Aorta (tissue), 5 donors: ENCODE measurements at regions not wholly inside any gene's neighbourhood (a gene's known extent, or its start where the extent isn't known, plus 50 kb on each side); places are given as distances from the start of the nearest gene placed in this dataset.
A peak's percentile ranks its signal among the peaks of the same experiment; 100 is the strongest.
"Not testable (repeated sequence)": the region's sequence is repeated elsewhere in the genome, so short reads cannot be mapped to it uniquely, and the experiment has no call there.

ENCODE experiments used
- ATAC-seq: fragments of 200-7000 bp; cut with Tn5 transposase; one replicate; pipeline ENCODE4 v1.9.1; 2022; ENCODE audit warnings: moderate library complexity; ENCODE audit not compliant: low FRiP score
- DNase-seq, 2 donors: peaks; one replicate each; pipeline ENCODE4 v3.0.0-alpha.2; 2020
- H3K27ac ChIP-seq, 2 donors: one replicate each; pipeline ENCODE4 v1.5.1; 2013; ENCODE audit warnings: low read length in 2 of 2, mild to moderate bottlenecking in 2 of 2, moderate library complexity in 2 of 2, control low read depth in 1 of 2, inconsistent platforms in 1 of 2, low read depth in 1 of 2
- H3K27me3 ChIP-seq, 2 donors: one replicate each; pipeline ENCODE4 v1.6.1; 2013; ENCODE audit warnings: control low read depth in 1 of 2, low read length in 1 of 2, mild to moderate bottlenecking in 1 of 2, moderate library complexity in 1 of 2; ENCODE audit not compliant: insufficient read depth in 2 of 2, control insufficient read depth in 1 of 2
- H3K36me3 ChIP-seq, 2 donors: one replicate each; pipeline ENCODE4 v1.6.1; 2013; ENCODE audit warnings: control low read depth in 1 of 2, low read length in 1 of 2, mild to moderate bottlenecking in 1 of 2; ENCODE audit not compliant: insufficient read depth in 2 of 2, control insufficient read depth in 1 of 2
- H3K4me1 ChIP-seq, 2 donors: one replicate each; pipeline ENCODE4 v1.6.1; 2013; ENCODE audit warnings: low read length in 2 of 2, control low read depth in 1 of 2, mild to moderate bottlenecking in 1 of 2, moderate library complexity in 1 of 2; ENCODE audit not compliant: insufficient read depth in 2 of 2, control insufficient read depth in 1 of 2
- H3K4me3 ChIP-seq, 2 donors: one replicate each; pipeline ENCODE4 v1.5.1; 2013; ENCODE audit warnings: low read length in 2 of 2, control low read depth in 1 of 2, mild to moderate bottlenecking in 1 of 2
- H3K9me3 ChIP-seq: one replicate; pipeline ENCODE4 v1.6.1; 2013; ENCODE audit warnings: mild to moderate bottlenecking, low read length; ENCODE audit not compliant: control insufficient read depth
- WGBS, 2 donors: extraction: QIAGEN DNeasy Blood & Tissue Kit; methylation state at CpG; one replicate each; pipeline ENCODE4 v1.1.7; 2013; 5-methylcytosine and 5-hydroxymethylcytosine counted together
- intact Hi-C, 2 donors: fragments of 100-400 bp; cut with DNase I; formaldehyde crosslinking; loops; one replicate each; pipeline versions ENCODE4 v1.14.2 to v1.15.0; 2022
- donor health status: healthy with polysubstance abuse.
- donor health status: Bipolar disorder and iron deficiency.
- donor health status: DM: no; HTN: no; CAD: no.
- donor health status: DM: no; HTN: no; CAD: no.
- donor health status: DM: yes; HTN: yes; CAD: no.

DNA sequence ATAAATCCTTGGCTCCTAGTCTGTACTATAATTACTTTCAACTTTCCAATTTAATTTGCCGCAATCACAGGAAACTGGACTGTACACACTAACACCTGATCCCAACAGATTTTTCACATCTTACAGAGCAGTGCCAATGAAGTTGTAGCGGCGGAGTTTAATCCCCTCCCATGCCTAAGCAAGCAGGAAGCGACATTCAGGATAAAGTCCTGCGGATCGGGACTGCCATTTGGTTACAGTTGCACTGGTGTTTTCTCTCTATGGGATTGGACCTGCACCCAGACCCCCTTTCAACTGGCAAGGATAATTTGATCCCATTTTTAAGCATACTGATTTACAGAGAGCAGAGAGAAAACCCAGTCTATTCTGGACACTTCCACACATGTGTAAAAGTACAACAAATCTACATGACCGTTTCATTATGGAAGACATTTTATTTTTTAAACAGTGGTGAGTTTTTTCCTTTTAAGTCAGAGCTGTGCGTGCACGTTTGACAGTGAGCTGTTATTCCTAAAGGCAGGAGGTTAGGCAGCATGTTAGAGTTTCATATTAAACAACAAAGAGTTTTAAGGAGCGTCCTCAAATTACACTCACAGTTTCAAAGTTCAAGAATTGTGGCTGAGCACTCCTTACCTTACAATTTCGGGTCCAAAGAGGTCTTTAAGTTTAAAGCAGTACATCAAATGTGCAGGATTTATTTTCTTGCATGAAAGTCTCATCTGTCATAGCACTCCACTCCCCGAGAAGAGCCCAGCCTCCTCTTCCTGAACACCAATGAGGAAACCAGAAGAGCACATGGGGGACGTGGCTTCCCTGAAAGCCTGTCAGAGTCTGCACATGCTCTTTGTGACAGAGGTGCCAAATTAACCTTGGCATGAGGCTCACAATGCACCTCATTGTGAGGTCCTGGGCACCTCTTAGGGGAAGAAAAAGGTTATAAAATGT lies 141.6 kb upstream of the RFC3 start:
- peak; percentile 81 for ATAC-seq
- H3K9me3 ChIP-seq, result no peaks in the 10 kb centered on the region
- intact Hi-C loops, result no loop called here
- DNase-seq, result peak in 1 of 2 donors; percentile 51
- H3K36me3 ChIP-seq, result no peaks in the 10 kb centered on the region
- H3K27ac ChIP-seq, result no peak overlapping the region
- no peaks in the 10 kb centered on the region for H3K27me3 ChIP-seq
- no peaks in the 10 kb centered on the region for H3K4me1 ChIP-seq
- peak overlapping the region; percentile 73 to 92 for H3K4me3 ChIP-seq
- 5 to 7% methylated on average over 13 of the region's 13 CpGs for WGBS, 2 donors

DNA sequence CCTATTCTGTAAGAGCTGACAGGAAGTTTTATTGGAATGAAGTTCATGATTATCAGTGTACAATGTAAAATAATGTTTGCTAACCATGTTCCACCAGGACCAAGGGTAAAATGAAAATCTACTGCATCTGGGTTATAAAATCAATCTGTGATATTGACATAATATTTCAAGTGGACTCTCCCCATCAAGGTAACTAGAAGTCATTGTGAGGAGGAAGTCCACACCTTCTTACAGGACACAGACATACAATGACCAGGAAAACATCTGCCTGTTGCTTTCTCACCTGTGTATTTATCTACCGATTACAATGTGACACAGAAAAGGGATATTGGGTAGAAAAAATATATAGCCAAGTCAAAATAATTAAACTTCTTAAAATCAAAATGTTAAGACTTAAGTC lies 140.7 kb upstream of the RFC3 start:
- ATAC-seq, result no peak
- Histone ChIP-seq H3K4me3 (no peak overlapping the region), H3K27me3 (no peaks in the 10 kb centered on the region), H3K36me3 (no peaks in the 10 kb centered on the region), H3K9me3 (no peaks in the 10 kb centered on the region), H3K27ac (no peak overlapping the region), H3K4me1 (no peaks in the 10 kb centered on the region)
- WGBS, 2 donors, result 81 to 86% methylated on average over 1 of the region's 1 CpG
- DNase-seq, result no peak
- intact Hi-C loops, result no loop called here

DNA sequence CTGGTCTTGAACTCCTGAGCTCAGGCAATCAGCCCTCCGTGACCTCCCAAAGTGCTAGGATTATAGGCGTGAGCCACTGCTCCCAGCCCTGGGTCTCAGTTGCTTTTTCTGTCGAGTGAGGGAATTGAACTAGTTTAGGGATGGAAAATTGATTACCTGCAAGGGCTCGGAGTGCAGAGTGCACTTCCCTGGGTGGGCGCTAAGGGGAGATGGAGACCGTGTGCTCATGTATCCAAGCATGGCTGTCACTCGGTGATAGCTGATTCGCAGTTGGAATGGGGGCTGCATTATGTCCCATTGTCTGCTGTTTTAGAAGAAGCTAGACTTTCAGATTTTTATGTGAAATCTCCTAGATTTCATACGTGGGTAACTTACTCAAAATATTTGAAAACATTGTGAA lies 139.9 kb upstream of the RFC3 start:
- 85 to 86% methylated on average over 9 of the region's 9 CpGs for WGBS, 2 donors
- H3K4me3 ChIP-seq, result no peak overlapping the region
- H3K36me3 ChIP-seq, result no peaks in the 10 kb centered on the region
- no peaks in the 10 kb centered on the region for H3K9me3 ChIP-seq
- no peak for ATAC-seq
- H3K27me3 ChIP-seq, result no peaks in the 10 kb centered on the region
- DNase-seq, result no peak
- no peak overlapping the region for H3K27ac ChIP-seq
- no peaks in the 10 kb centered on the region for H3K4me1 ChIP-seq
- intact Hi-C loops, result no loop called here

DNA sequence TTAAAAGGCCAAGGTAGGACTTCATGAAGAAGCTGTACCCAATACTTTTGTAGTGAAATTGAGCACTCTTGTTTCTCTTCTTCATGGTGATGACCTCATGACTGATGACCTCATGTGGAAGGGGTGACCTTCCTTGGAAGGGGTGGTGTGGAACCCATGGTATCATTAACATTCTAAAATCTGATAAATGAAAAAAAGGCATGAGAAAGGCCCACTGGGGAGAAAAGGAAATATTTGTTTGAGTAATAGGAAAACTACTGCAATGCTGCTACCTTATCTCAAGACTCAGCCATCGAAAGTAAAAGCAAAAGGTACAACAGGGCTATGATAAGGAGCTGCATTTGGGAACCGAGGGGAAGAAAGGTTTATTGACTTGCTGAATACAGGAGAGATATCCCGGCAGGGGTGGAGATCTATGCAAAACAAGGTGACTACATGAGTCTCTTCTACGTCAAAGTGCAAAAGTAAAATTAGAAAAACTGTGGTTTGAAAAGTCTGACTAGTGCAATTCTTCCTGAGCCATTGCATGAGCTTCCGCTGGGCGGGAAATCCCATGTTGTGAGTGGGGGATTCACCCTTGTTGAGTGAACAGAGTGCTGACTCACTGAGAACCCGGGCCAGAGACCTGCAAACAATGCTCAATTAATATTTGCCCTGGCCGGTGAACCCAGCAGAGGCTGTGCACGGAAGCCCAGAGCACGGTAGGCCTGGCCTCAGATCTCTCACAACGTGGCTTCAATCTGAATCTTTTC lies 138.9 kb upstream of the RFC3 start:
- WGBS, 2 donors, result 80 to 82% methylated on average over 11 of the region's 11 CpGs
- Histone ChIP-seq H3K36me3 (no peaks in the 10 kb centered on the region), H3K4me3 (no peak overlapping the region), H3K9me3 (no peaks in the 10 kb centered on the region), H3K27ac (no peak overlapping the region), H3K4me1 (no peaks in the 10 kb centered on the region), H3K27me3 (no peaks in the 10 kb centered on the region)
- ATAC-seq (peak; percentile 75), DNase-seq (peak in 1 of 2 donors; percentile 63)
- intact Hi-C loops, result no loop called here

DNA sequence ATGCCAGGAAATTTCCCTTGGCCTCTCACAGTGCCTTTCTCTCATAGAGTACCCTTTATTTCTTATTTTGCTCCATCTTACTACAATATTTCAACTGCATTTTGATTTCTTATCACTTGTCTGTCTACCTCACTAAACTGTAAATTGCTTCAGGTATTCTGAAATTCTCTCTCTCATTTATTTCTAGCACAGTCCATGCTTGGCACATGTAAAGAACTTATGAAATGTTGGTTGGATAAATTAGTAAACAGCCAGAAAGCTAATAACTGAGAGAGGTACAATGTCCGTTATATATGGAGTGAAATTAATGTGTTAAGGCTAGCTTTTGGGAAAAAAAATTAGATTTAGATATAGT lies 138.3 kb upstream of the RFC3 start:
- no peaks in the 10 kb centered on the region for H3K36me3 ChIP-seq
- intact Hi-C loops, result loop anchor here in 1 of 2 donors (2.0 kb wide), 1 partner anchor 29 kb away; no protein-coding TSS in a partner anchor
- WGBS, 2 donors, result 90 to 93% methylated on average over 1 of the region's 1 CpG
- H3K27me3 ChIP-seq, result no peaks in the 10 kb centered on the region
- ATAC-seq (no peak), DNase-seq (no peak)
- no peak overlapping the region for H3K27ac ChIP-seq
- H3K4me3 ChIP-seq, result no peak overlapping the region
- no peaks in the 10 kb centered on the region for H3K9me3 ChIP-seq
- no peaks in the 10 kb centered on the region for H3K4me1 ChIP-seq

DNA sequence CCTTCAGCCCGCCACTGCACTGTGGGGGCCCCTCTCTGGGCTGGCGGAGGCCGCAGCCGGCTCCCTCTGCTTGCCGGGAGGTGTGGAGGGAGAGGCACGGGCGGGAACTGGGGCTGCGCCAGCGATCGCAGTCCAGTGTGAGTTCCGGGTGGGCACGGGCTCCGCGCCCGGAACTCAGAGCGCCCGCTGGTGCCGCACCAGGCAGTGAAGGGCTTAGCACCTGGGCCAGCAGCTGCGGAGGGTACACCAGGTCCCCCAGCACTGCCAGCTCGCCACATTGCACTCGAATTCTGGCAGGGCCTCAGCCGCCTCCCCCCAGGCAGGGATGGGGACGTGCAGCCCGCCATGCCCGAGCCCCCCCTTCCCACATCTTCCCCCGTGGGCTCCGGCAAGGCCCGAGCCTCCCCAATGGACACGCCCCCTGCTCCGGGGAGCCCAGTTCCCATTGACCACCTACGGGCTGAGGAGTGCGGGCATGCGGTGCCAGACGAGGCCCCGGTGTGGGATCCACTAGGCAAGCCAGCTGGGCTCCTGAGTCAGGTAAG lies 135.9 kb upstream of the RFC3 start:
- no peak for DNase-seq
- no peak for ATAC-seq
- Histone ChIP-seq H3K4me3 (no peak overlapping the region), H3K9me3 (no peaks in the 10 kb centered on the region), H3K27ac (no peak overlapping the region), H3K36me3 (no peaks in the 10 kb centered on the region), H3K4me1 (no peaks in the 10 kb centered on the region), H3K27me3 (no peaks in the 10 kb centered on the region)
- intact Hi-C loops, result no loop called here
- WGBS, 2 donors, result 96 to 97% methylated on average over 35 of the region's 35 CpGs

DNA sequence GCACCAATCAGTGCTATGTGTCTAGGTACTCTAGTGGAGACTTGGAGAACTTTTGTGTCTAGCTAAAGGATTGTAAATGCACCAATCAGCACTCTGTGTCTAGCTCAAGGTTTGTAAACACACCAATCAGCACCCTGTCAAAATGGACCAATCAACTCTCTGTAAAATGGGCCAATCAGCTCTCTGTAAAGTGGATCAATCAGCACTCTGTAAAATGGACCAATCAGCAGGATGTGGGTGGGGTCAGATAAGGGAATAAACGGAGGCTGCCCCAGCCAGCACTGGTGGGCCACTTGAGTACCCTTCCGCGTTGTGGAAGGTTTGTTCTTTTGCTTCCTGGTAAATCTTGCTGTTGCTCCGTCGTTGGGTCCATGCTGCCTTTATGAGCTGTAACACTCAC lies 135.3 kb upstream of the RFC3 start:
- H3K4me1 ChIP-seq, H3K27ac ChIP-seq, H3K36me3 ChIP-seq, intact Hi-C loops, H3K4me3 ChIP-seq, H3K9me3 ChIP-seq, H3K27me3 ChIP-seq, ATAC-seq, DNase-seq: not testable (repeated sequence)
- 85 to 90% methylated on average over 5 of the region's 5 CpGs for WGBS, 2 donors

DNA sequence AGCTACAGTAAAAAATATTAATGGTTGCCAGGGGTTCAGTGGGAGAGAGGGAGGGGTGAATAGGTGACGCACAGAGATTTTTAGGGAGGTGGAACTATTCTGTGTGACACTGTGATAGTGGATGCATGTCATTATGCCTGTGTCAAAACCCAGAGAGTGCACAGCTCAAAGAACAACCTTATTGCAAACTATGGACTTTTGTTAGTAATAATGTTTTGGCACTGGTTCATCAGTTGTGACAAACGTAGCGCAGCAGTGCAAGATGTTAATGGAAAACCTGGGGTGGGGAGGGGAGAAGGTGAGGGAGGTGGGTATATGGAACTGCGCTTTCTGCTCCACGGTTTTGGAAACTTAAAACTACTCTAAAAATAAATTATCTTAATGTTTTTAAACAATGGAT lies 134.6 kb upstream of the RFC3 start:
- Histone ChIP-seq H3K4me1 (no peaks in the 10 kb centered on the region), H3K27ac (no peak overlapping the region), H3K27me3 (no peaks in the 10 kb centered on the region), H3K4me3 (no peak overlapping the region), H3K9me3 (no peaks in the 10 kb centered on the region), H3K36me3 (no peaks in the 10 kb centered on the region)
- DNase-seq (no peak), ATAC-seq (no peak)
- intact Hi-C loops, result no loop called here
- WGBS, 2 donors, result 71 to 75% methylated on average over 5 of the region's 5 CpGs
